OCI-LY3 (cell line): ENCODE measurements at regions not wholly inside any gene's neighbourhood (a gene's known extent, or its start where the extent isn't known, plus 50 kb on each side); places are given as distances from the start of the nearest gene placed in this dataset.
A peak's percentile ranks its signal among the peaks of the same experiment; 100 is the strongest.

Source experiments
- H2AFZ ChIP-seq: fragments of 200-600, 300-600 bp; shearing (Covaris generic); 2 replicates; pipeline ENCODE4 v1.6.0; 2014; ENCODE audit warnings: antibody characterized with exemption, low read depth, low read length
- H3K27ac ChIP-seq: fragments of 200-600, 300-600 bp; sonication (generic); 2 replicates; pipeline ENCODE4 v1.5.1; 2014; ENCODE audit warnings: mild to moderate bottlenecking, low read length, moderate library complexity, mixed read lengths
- H3K27me3 ChIP-seq: fragments of 200-600, 300-600 bp; sonication (generic); 2 replicates; pipeline ENCODE4 v1.6.1; 2014; ENCODE audit warnings: low read depth, low read length, mixed read lengths
- H3K36me3 ChIP-seq: fragments of 200-600, 300-600 bp; sonication (generic); replicated peaks from 2 replicates; pipeline ENCODE3; 2014; ENCODE audit warnings: low read depth, low read length, mixed read lengths
- H3K4me1 ChIP-seq: fragments of 300-600, 200-600 bp; sonication (generic); 2 replicates; pipeline ENCODE4 v1.6.1; 2014; ENCODE audit warnings: low read length, mixed read lengths
- H3K4me2 ChIP-seq: fragments of 200-600, 300-600 bp; sonication (generic); 2 replicates; pipeline ENCODE4 v1.6.1; 2014; ENCODE audit warnings: low read length, mixed read lengths
- H3K4me3 ChIP-seq: fragments of 300-600, 200-600 bp; sonication (generic); 2 replicates; pipeline ENCODE4 v1.5.1; 2014; ENCODE audit warnings: antibody characterized with exemption, mild to moderate bottlenecking, low read length, moderate library complexity
- H3K79me2 ChIP-seq: fragments of 300-600, 200-600 bp; shearing (Covaris generic); 2 replicates; pipeline ENCODE4 v1.6.1; 2014; ENCODE audit warnings: mild to moderate bottlenecking, low read length, mixed read lengths
- H3K9ac ChIP-seq: fragments of 300-600, 200-600 bp; shearing (Covaris generic); 2 replicates; pipeline ENCODE4 v1.6.0; 2014; ENCODE audit warnings: mild to moderate bottlenecking, low read length, moderate library complexity
- H3K9me3 ChIP-seq: fragments of 200-600, 300-600 bp; shearing (Covaris generic); 2 replicates; pipeline ENCODE4 v1.6.1; 2014; ENCODE audit warnings: low read length, mixed read lengths; ENCODE audit not compliant: insufficient read depth
- H4K20me1 ChIP-seq: fragments of 200-600, 300-600 bp; sonication (generic); 2 replicates; pipeline ENCODE4 v1.6.1; 2016; ENCODE audit warnings: low read length, mixed read lengths; ENCODE audit not compliant: insufficient read depth
- EZH2phosphoT487 ChIP-seq: fragments of 200-600 bp; shearing (Covaris generic); IDR thresholded peaks from 2 replicates; pipeline ENCODE4 v1.6.1; 2018; ENCODE audit warnings: antibody characterized with exemption, mixed run types, low read depth
- TF ChIP-seq, protein P1 (sequence below): fragments of 200-600, 300-600 bp; sonication (generic); IDR thresholded peaks from 2 replicates; pipeline ENCODE4 v1.5.1; 2014; ENCODE audit warnings: antibody characterized with exemption, low read length, low read depth

DNA sequence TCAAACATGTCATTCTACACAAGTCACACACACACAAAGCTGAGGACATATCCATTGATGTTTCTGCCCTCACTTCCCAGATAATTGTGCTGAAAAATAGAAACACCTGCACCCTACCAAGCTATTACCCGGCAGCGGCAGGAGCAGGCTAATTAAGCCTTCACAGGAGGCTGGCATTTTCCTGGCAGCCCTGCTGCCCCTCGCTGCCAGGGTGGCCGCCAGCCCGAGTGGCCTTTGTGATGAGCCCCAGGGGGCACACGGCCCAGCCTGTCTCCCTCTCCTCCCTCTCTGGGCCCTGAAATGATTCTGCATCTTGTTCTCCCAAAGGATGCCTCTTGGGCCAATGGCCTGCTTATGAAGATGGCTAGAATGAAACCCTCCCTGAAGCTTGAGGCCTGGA, 76.2 kb upstream of the TP53I11 start:
- Histone ChIP-seq H3K4me2 (no peak overlapping the region), H3K9me3 (peaks cover 5% of the 10 kb centered on the region), H3K79me2 (no peaks in the 10 kb centered on the region), H3K9ac (no peak overlapping the region), H3K27me3 (no peaks in the 10 kb centered on the region), H3K27ac (no peak overlapping the region), H3K4me3 (no peak overlapping the region), H3K36me3 (peaks cover 4% of the 10 kb centered on the region), H4K20me1 (no peaks in the 10 kb centered on the region), H3K4me1 (peaks cover 36% of the 10 kb centered on the region), H2AFZ (no peak overlapping the region)
- TF ChIP-seq, protein P1, sequence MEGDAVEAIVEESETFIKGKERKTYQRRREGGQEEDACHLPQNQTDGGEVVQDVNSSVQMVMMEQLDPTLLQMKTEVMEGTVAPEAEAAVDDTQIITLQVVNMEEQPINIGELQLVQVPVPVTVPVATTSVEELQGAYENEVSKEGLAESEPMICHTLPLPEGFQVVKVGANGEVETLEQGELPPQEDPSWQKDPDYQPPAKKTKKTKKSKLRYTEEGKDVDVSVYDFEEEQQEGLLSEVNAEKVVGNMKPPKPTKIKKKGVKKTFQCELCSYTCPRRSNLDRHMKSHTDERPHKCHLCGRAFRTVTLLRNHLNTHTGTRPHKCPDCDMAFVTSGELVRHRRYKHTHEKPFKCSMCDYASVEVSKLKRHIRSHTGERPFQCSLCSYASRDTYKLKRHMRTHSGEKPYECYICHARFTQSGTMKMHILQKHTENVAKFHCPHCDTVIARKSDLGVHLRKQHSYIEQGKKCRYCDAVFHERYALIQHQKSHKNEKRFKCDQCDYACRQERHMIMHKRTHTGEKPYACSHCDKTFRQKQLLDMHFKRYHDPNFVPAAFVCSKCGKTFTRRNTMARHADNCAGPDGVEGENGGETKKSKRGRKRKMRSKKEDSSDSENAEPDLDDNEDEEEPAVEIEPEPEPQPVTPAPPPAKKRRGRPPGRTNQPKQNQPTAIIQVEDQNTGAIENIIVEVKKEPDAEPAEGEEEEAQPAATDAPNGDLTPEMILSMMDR = no peak

DNA sequence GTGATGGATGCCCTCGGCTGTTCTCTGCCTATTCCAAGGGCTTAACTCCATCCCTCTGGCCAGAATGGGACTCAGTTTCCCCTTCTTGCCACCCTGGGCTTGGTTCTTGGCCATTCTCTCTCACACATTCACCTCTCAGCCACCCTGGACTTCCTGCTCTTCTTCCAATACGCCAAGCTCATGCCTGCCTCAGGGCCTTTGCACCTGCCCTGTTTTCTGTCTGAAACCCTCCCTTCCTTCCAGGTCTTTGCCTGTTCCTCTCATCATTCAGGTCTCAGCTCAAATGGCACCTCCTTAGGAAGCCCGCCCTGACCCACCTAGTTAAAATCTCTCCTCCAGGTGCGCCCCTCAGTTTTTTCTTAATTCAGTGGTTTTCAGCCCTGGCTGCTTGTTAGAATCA, 76.6 kb upstream of the TP53I11 start:
- peaks cover 7% of the 10 kb centered on the region for H3K9me3 ChIP-seq
- H3K9ac ChIP-seq = no peak overlapping the region
- no peaks in the 10 kb centered on the region for H3K79me2 ChIP-seq
- H3K4me3 ChIP-seq = no peak overlapping the region
- no peak for TF ChIP-seq EZH2phosphoT487
- TF ChIP-seq, protein P1 = no peak
- no peaks in the 10 kb centered on the region for H3K27me3 ChIP-seq
- H3K36me3 ChIP-seq = peaks cover 6% of the 10 kb centered on the region
- H3K4me2 ChIP-seq = no peak overlapping the region
- no peak overlapping the region for H2AFZ ChIP-seq
- no peak overlapping the region for H3K27ac ChIP-seq
- H3K4me1 ChIP-seq = peaks cover 40% of the 10 kb centered on the region
- H4K20me1 ChIP-seq = no peaks in the 10 kb centered on the region

DNA sequence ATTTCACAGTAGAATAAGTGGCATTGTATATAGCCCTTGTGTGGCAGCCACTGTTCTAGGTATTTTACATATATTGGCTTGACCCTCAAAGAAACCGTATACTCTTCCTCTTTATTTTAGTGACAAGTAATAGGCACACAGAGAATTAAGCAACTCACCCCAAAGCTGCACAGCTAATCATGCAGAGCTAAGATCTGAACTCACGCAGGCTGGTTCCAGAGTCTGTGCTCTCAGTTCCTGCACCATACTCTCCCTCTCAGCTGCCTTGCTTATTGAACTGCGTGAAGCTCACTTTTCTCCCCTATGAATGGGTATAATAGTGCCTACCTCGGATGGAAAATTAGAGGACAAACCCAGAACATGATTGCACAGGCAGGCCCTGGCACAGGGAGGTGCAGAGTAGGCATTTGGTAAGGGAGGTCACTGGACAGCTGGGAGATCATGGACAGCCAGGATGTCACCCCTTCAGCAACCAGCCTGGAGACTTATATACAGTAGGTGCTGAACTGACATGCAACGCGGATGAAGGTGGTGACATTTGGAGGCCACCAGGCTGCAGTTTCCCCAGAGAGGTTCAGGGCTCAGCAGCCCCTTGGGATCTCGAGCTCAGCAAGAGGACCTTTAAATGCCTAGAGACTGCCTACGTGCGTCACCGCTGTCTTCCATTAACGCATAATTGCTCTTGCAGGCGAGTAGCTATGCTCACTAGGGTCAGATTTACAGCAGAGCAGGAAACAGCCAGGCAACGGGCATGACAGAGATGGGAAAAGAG, 78.4 kb upstream of the TP53I11 start:
- no peak for TF ChIP-seq EZH2phosphoT487
- TF ChIP-seq, protein P1 = no peak
- no peaks in the 10 kb centered on the region for H3K79me2 ChIP-seq
- H3K4me3 ChIP-seq = peak overlapping the region; percentile 27; the same call in 1 of the 2 replicates
- H3K27me3 ChIP-seq = no peaks in the 10 kb centered on the region
- H3K4me2 ChIP-seq = peak overlapping the region; percentile 74
- peak overlapping the region; percentile 49 for H3K27ac ChIP-seq
- peaks cover 7% of the 10 kb centered on the region for H3K9me3 ChIP-seq
- peaks cover 6% of the 10 kb centered on the region for H3K36me3 ChIP-seq
- peak overlapping the region; percentile 15; the same call in 1 of the 2 replicates for H3K9ac ChIP-seq
- no peaks in the 10 kb centered on the region for H4K20me1 ChIP-seq
- H3K4me1 ChIP-seq = peaks cover 48% of the 10 kb centered on the region
- no peak overlapping the region; the same call in 1 of the 2 replicates for H2AFZ ChIP-seq

DNA sequence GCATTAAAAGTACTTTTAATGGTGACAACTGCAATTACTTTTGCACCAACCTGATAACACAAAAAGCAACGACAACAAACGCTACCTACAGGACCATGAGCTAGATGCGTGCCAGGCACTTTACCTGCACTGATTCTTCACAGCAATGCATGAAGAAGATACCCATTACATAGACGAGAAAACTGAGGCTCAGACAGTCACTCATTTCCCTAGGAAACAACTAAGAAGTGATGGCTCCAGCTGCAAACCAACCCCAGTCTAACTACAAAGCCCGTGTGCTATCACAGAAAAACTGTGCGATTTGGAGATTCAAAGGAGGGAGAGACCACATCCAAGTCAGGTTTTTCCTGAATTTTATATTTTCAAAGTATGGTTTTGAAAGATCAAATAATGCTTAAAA, 80.1 kb upstream of the TP53I11 start:
- no peak overlapping the region for H3K27ac ChIP-seq
- H3K9me3 ChIP-seq = peaks cover 7% of the 10 kb centered on the region
- no peak overlapping the region for H3K4me2 ChIP-seq
- H3K27me3 ChIP-seq = no peaks in the 10 kb centered on the region
- no peaks in the 10 kb centered on the region for H4K20me1 ChIP-seq
- TF ChIP-seq EZH2phosphoT487 = no peak
- TF ChIP-seq, protein P1 = no peak
- no peak overlapping the region for H2AFZ ChIP-seq
- H3K79me2 ChIP-seq = no peaks in the 10 kb centered on the region
- H3K36me3 ChIP-seq = peaks cover 6% of the 10 kb centered on the region
- no peak overlapping the region for H3K9ac ChIP-seq
- H3K4me1 ChIP-seq = peaks cover 44% of the 10 kb centered on the region
- no peak overlapping the region for H3K4me3 ChIP-seq
